Right atrium auricular region (tissue), 2 donors: ENCODE measurements at regions not wholly inside any gene's neighbourhood (a gene's known extent, or its start where the extent isn't known, plus 50 kb on each side); places are given as distances from the start of the nearest gene placed in this dataset.

Experiments used
- DNase-seq: peaks from one replicate; pipeline ENCODE4 v3.0.0-alpha.2; 2019; ENCODE audit warnings: low spot score
- H3K27ac ChIP-seq, 2 donors: fragments of 200-600 bp; sonication (generic); 1 replicate in 1 of 2; 2 replicates in 1 of 2; pipeline ENCODE4 v1.5.1; 2016 to 2019
- H3K27me3 ChIP-seq, 2 donors: fragments of 200-600 bp; sonication (generic); one replicate each; pipeline versions ENCODE4 v1.5.1 to v1.6.0; 2017 to 2019
- H3K36me3 ChIP-seq: fragments of 200-600 bp; sonication (generic); one replicate; pipeline ENCODE4 v1.5.1; 2016
- H3K4me1 ChIP-seq, 2 donors: fragments of 200-600 bp; sonication (generic); one replicate each; pipeline versions ENCODE4 v1.5.1 to v1.6.0; 2017 to 2019
- H3K4me3 ChIP-seq, 2 donors: fragments of 200-600 bp; sonication (generic); 1 replicate in 1 of 2; 2 replicates in 1 of 2; pipeline ENCODE4 v1.5.1; 2017 to 2019; ENCODE audit warnings: mild to moderate bottlenecking in 1 of 2, moderate library complexity in 1 of 2
- H3K9me3 ChIP-seq, 2 donors: fragments of 200-600 bp; sonication (generic); one replicate each; pipeline ENCODE4 v1.5.1; 2019
- TF ChIP-seq, protein P1 (sequence below), 2 donors: fragments of 200-600 bp; sonication (generic); IDR thresholded peaks; one replicate each; pipeline ENCODE4 v1.5.1; 2019; ENCODE audit warnings: antibody characterized with exemption in 2 of 2

DNA sequence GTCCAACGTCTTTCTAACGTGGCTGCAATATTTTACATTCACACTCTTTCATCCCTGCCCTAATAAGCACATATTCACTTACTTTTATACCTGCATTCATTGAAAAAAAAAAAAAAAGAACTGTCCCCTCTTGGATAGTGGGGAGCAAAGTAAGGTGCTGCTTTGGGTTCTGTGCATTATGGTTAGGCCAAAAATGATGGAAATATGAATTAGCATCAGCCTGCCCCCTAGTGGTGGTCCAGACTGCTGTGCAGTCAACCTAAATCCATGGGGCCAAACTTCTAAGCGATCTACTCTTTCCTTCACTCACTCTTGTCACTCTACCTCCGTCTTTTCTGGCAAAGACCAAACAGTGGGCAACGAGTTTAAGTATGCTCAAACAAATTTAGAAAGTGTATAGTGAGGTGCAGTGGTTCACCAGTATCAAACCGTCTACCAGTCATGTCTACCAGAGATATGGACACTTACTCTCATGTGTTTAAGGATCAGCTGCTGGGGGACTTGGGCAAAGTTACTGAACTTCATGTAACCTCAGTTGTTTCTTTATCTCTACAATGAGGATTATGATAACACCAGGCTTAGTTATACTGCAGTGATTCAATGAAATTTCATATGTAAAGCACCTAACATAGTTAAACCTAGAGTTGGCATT lies 61.5 kb upstream of the GRM7 start:
- H3K4me1 ChIP-seq: no peaks in the 10 kb centered on the region
- H3K9me3 ChIP-seq: no peaks in the 10 kb centered on the region
- no peaks in the 10 kb centered on the region for H3K36me3 ChIP-seq
- no peak overlapping the region for H3K4me3 ChIP-seq
- H3K27ac ChIP-seq: no peak overlapping the region
- no peak for DNase-seq
- TF ChIP-seq, protein P1, sequence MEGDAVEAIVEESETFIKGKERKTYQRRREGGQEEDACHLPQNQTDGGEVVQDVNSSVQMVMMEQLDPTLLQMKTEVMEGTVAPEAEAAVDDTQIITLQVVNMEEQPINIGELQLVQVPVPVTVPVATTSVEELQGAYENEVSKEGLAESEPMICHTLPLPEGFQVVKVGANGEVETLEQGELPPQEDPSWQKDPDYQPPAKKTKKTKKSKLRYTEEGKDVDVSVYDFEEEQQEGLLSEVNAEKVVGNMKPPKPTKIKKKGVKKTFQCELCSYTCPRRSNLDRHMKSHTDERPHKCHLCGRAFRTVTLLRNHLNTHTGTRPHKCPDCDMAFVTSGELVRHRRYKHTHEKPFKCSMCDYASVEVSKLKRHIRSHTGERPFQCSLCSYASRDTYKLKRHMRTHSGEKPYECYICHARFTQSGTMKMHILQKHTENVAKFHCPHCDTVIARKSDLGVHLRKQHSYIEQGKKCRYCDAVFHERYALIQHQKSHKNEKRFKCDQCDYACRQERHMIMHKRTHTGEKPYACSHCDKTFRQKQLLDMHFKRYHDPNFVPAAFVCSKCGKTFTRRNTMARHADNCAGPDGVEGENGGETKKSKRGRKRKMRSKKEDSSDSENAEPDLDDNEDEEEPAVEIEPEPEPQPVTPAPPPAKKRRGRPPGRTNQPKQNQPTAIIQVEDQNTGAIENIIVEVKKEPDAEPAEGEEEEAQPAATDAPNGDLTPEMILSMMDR (IDR thresholded peaks at IDR 0.05): peak; percentile 73 to 83
- no peaks in the 10 kb centered on the region for H3K27me3 ChIP-seq

DNA sequence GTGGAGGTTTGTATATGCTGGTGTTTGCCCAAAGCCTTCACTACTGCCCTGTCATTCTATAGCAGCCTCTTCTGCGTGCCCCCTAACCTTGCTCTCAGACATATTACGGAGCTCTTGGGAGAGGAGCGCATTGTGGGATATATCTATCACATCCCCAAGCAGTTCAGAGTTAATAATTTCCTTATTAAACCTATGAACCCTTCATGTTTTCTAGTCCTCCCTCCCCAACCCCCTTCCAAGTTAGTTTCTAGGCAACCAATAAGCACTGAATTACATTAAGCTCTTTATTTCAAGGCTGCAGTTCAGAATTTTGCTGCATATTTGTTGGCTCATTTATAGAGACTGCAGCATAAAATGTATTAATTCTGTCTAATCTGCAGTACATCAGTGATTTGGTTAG lies 57.3 kb upstream of the GRM7 start:
- TF ChIP-seq, protein P1 (IDR thresholded peaks at IDR 0.05): no peak
- H3K9me3 ChIP-seq: no peaks in the 10 kb centered on the region
- no peaks in the 10 kb centered on the region for H3K27me3 ChIP-seq
- DNase-seq: no peak
- H3K4me1 ChIP-seq: no peaks in the 10 kb centered on the region
- H3K36me3 ChIP-seq: no peaks in the 10 kb centered on the region
- no peak overlapping the region for H3K4me3 ChIP-seq
- H3K27ac ChIP-seq: no peak overlapping the region

DNA sequence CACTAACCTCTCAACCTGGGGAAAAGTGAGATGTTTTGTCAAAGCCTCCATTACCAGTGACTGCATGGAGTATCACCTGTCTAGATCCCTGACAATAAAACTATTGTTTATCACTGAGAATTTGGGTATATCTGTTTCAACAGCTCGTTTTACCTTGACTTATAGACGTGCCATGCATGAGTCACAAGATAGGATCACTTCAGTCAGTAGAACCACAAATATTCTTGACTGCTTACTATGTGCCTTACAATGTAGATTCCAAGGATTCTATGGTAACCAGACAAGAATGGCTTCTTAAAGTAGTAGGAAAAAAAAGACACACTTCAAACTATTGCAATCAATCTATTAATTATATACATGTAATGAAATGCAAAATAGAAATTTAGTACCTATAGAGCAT lies 55.7 kb upstream of the GRM7 start:
- H3K9me3 ChIP-seq: no peaks in the 10 kb centered on the region
- TF ChIP-seq, protein P1 (IDR thresholded peaks at IDR 0.05): no peak
- no peak overlapping the region for H3K4me3 ChIP-seq
- no peak overlapping the region for H3K27ac ChIP-seq
- no peaks in the 10 kb centered on the region for H3K36me3 ChIP-seq
- no peaks in the 10 kb centered on the region for H3K27me3 ChIP-seq
- no peaks in the 10 kb centered on the region for H3K4me1 ChIP-seq
- no peak for DNase-seq

DNA sequence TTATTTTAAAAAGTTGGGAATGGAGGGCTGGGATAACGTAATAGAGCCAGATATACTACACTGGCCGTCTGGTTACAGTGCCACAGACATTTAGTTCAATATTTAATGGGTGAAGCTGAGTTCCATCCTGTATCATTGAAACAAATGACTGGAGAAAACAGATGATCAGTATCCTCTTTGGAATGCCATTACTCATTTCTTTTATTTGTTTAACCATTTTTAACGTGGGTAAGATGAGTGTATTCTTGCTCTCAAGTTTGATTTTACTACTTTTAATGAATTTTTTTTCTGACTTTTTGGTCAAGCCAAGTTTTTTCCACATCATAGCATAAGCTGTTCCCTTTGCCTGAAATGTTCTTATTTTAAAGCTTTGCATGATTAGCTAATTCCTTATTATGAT lies 53.9 kb upstream of the GRM7 start:
- Histone ChIP-seq H3K27me3 (no peaks in the 10 kb centered on the region), H3K4me1 (no peaks in the 10 kb centered on the region), H3K9me3 (no peaks in the 10 kb centered on the region), H3K4me3 (no peak overlapping the region), H3K27ac (no peak overlapping the region), H3K36me3 (no peaks in the 10 kb centered on the region)
- TF ChIP-seq, protein P1 (IDR thresholded peaks at IDR 0.05): no peak
- no peak for DNase-seq

DNA sequence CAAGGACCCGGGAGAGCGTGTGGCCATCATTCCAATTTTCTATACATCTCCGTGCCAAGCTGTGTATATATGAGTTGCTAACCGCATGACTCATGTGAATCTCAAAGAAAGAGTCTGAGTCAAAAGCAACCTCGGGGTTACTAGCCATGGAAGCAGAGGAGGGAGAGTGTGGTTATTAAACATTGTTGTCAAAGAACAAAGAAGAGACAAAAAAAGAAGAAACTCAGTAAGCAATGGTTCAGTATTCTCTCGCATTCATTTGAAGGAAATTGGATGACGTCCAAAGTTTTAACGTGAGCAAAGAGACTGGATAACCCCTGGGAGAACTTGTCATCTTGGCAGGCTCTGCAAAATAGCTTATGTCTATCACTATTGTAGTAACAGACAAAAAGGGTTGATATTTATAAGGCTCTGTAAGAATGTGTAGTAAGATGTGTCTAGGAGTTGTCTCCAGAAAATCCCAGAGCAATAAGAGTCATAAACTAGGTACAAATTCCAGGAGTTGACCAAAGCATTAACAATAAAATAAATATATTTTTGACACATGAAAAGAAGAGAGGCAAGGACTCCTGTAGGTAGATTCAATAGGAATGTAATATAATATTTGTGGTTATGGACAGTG lies 52.8 kb upstream of the GRM7 start:
- no peak overlapping the region for H3K4me3 ChIP-seq
- no peak overlapping the region for H3K27ac ChIP-seq
- no peaks in the 10 kb centered on the region for H3K27me3 ChIP-seq
- no peaks in the 10 kb centered on the region for H3K36me3 ChIP-seq
- DNase-seq: no peak
- TF ChIP-seq, protein P1 (IDR thresholded peaks at IDR 0.05): no peak
- no peaks in the 10 kb centered on the region for H3K9me3 ChIP-seq
- no peaks in the 10 kb centered on the region for H3K4me1 ChIP-seq

DNA sequence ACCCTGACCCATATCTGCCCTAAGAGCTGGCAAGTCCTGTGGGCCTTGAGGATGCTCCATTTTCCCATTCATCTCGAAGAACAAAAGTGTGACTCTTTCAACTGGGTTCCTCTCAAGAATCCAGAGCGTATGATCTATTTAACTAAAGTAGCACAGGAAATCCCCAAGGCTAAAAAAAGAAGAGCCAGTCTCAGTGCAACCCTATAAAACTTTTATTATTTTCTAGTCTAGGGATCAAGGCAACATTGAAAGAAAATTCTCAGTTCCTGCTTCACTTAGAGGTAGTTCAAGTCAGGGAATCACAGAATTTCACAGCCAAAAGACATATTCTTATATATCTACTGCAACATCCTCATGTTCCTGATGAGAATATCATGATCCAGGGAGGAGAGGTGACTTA lies 51.6 kb upstream of the GRM7 start:
- TF ChIP-seq, protein P1 (IDR thresholded peaks at IDR 0.05): no peak
- Histone ChIP-seq H3K4me1 (no peaks in the 10 kb centered on the region), H3K27ac (no peak overlapping the region), H3K27me3 (no peaks in the 10 kb centered on the region), H3K36me3 (no peaks in the 10 kb centered on the region), H3K9me3 (no peaks in the 10 kb centered on the region), H3K4me3 (no peak overlapping the region)
- DNase-seq: no peak
